WTC11 (cell line): ENCODE measurements at regions not wholly inside any gene's neighbourhood (a gene's known extent, or its start where the extent isn't known, plus 50 kb on each side); places are given as distances from the start of the nearest gene placed in this dataset.

Experiments
- ATAC-seq: fragments of 200-7000 bp; cut with Tn5 transposase; 2 replicates; pipeline ENCODE4 v1.10.0; 2021; ENCODE audit warnings: mild to moderate bottlenecking, moderate library complexity
- CTCF ChIA-PET: fragments of 300-600 bp; sonication (Branson Sonifier 250); formaldehyde crosslinking; loops from one replicate; lab custom pipeline; 2021; ENCODE audit warnings: antibody characterized with exemption; lab: Charles Lee
- POLR2A ChIA-PET: fragments of 350-600 bp; sonication (Branson Sonifier 250); formaldehyde crosslinking; loops from one replicate; lab custom pipeline; 2021; ENCODE audit warnings: antibody characterized with exemption; lab: Charles Lee
- DNase-seq: peaks from one replicate; pipeline ENCODE4 v3.0.0; 2021; ENCODE audit warnings: low spot score
- H3K27ac Mint-ChIP-seq: 2 replicates; pipeline ENCODE4 v1.8.0; 2021; ENCODE audit warnings: mixed read lengths
- H3K27me3 Mint-ChIP-seq: 2 replicates; pipeline ENCODE4 v1.8.0; 2021; ENCODE audit warnings: low read depth, mild to moderate bottlenecking, moderate library complexity, mixed read lengths
- H3K36me3 Mint-ChIP-seq: 2 replicates; pipeline ENCODE4 v1.8.0; 2021; ENCODE audit warnings: mixed read lengths
- H3K4me1 Mint-ChIP-seq: 2 replicates; pipeline ENCODE4 v1.8.0; 2022; ENCODE audit warnings: mixed read lengths
- H3K4me3 Mint-ChIP-seq: 2 replicates; pipeline ENCODE4 v1.8.0; 2021; ENCODE audit warnings: mild to moderate bottlenecking, moderate library complexity, mixed read lengths
- H3K9me3 Mint-ChIP-seq: 2 replicates; pipeline ENCODE4 v1.8.0; 2021; ENCODE audit warnings: mixed read lengths
- AFF4 ChIP-seq: sonication (generic); formaldehyde crosslinking; IDR thresholded peaks from 2 replicates; pipeline ENCODE4 v1.8.1; 2023; ENCODE audit warnings: mild to moderate bottlenecking, missing genetic modification reagents, borderline replicate concordance
- AR ChIP-seq: fragments of 250-450 bp; sonication (Bioruptor Pico); IDR thresholded peaks from 2 replicates; pipeline ENCODE4 v1.9.0; 2021; ENCODE audit warnings: mild to moderate bottlenecking
- ATF3 ChIP-seq: sonication (generic); formaldehyde crosslinking; conservative IDR thresholded peaks from 2 replicates; pipeline ENCODE4 v1.8.1; 2022; ENCODE audit warnings: mild to moderate bottlenecking, missing genetic modification reagents
- CDX4 ChIP-seq: fragments of 250-450 bp; sonication (Bioruptor Pico); IDR thresholded peaks from 2 replicates; pipeline ENCODE4 v1.9.0; 2021; ENCODE audit warnings: moderate library complexity, mild to moderate bottlenecking, inconsistent platforms, borderline replicate concordance
- CTCF ChIP-seq: fragments of 200-600 bp; IDR thresholded peaks from 2 replicates; pipeline ENCODE4 v1.8.0; 2022; ENCODE audit warnings: antibody characterized with exemption
- E2F4 ChIP-seq: sonication (generic); formaldehyde crosslinking; IDR thresholded peaks from 2 replicates; pipeline ENCODE4 v1.8.1; 2022; ENCODE audit warnings: low read depth, mild to moderate bottlenecking, moderate library complexity, missing genetic modification reagents, borderline replicate concordance
- FOXP1 ChIP-seq: sonication (generic); formaldehyde crosslinking; IDR thresholded peaks from 2 replicates; pipeline ENCODE4 v1.8.0; 2022; ENCODE audit warnings: missing genetic modification reagents, mild to moderate bottlenecking, moderate library complexity, borderline replicate concordance
- HMGA2 ChIP-seq: fragments of 250-450 bp; sonication (Bioruptor Pico); IDR thresholded peaks from 2 replicates; pipeline ENCODE4 v1.4.0; 2021; ENCODE audit warnings: mild to moderate bottlenecking, moderate library complexity
- HMGXB4 ChIP-seq: sonication (generic); formaldehyde crosslinking; IDR thresholded peaks from 2 replicates; pipeline ENCODE4 v1.8.1; 2023; ENCODE audit warnings: mild to moderate bottlenecking, moderate library complexity, missing genetic modification reagents
- KAT7 ChIP-seq: sonication (generic); formaldehyde crosslinking; IDR thresholded peaks from 2 replicates; pipeline ENCODE4 v1.8.1; 2023; ENCODE audit warnings: missing genetic modification reagents, mild to moderate bottlenecking, borderline replicate concordance
- SP1 ChIP-seq: sonication (generic); formaldehyde crosslinking; conservative IDR thresholded peaks from 2 replicates; pipeline ENCODE4 v1.8.1; 2022; ENCODE audit warnings: missing genetic modification reagents
- TCF7 ChIP-seq: sonication (generic); formaldehyde crosslinking; IDR thresholded peaks from 2 replicates; pipeline ENCODE4 v1.8.0; 2022; ENCODE audit warnings: mild to moderate bottlenecking, low read depth, missing genetic modification reagents, moderate library complexity
- TP53 ChIP-seq: sonication (generic); formaldehyde crosslinking; IDR thresholded peaks from 2 replicates; pipeline ENCODE4 v1.8.1; 2023; ENCODE audit warnings: mild to moderate bottlenecking, missing genetic modification reagents
- ZNF416 ChIP-seq: fragments of 250-450 bp; sonication (Bioruptor Pico); IDR thresholded peaks from 2 replicates; pipeline ENCODE4 v1.9.0; 2021; ENCODE audit warnings: mild to moderate bottlenecking, inconsistent platforms
- ZNF532 ChIP-seq: fragments of 250-450 bp; sonication (Bioruptor Pico); IDR thresholded peaks from 2 replicates; pipeline ENCODE4 v1.9.0; 2021; ENCODE audit warnings: mild to moderate bottlenecking, borderline replicate concordance

- Mint-ChIP-seq H3K4me3 (no peak overlapping the region), H3K9me3 (peaks cover 18% of the 10 kb centered on the region), H3K36me3 (no peaks in the 10 kb centered on the region), H3K4me1 (no peaks in the 10 kb centered on the region), H3K27ac (no peak overlapping the region), H3K27me3 (peaks cover 2% of the 10 kb centered on the region)
- ChIA-PET CTCF (interaction anchor here (1.5 kb wide), 1 partner anchor 8 kb away, joined by 3 read pairs; no protein-coding TSS in a partner anchor), POLR2A (no interaction called here)
- ATAC-seq = no peak
- DNase-seq = no peak
- TF ChIP-seq FOXP1 (no peak), AFF4 (CRISPR knock-in tag) (no peak), CTCF (no peak), HMGA2 (CRISPR knock-in tag) (no peak), TP53 (no peak)
Observed at GRCh38 chr20:40815156-40816038, 126.4 kb upstream of the MAFB start.

- peaks cover 23% of the 10 kb centered on the region for H3K9me3 Mint-ChIP-seq
- DNase-seq = no peak
- no peaks in the 10 kb centered on the region for H3K36me3 Mint-ChIP-seq
- ChIA-PET CTCF (interaction anchor here (1.5 kb wide), 1 partner anchor 8 kb away, joined by 3 read pairs; no protein-coding TSS in a partner anchor), POLR2A (no interaction called here)
- no peak overlapping the region for H3K27ac Mint-ChIP-seq
- no peaks in the 10 kb centered on the region for H3K4me1 Mint-ChIP-seq
- TF ChIP-seq E2F4 (CRISPR knock-in tag) (no peak), ZNF532 (no peak), HMGXB4 (CRISPR knock-in tag) (no peak), CDX4 (CRISPR knock-in tag) (no peak), AR (CRISPR knock-in tag) (no peak), TCF7 (no peak), ATF3 (CRISPR knock-in tag) (no peak), KAT7 (no peak), SP1 (CRISPR knock-in tag) (no peak), ZNF416 (no peak)
- H3K27me3 Mint-ChIP-seq = peaks cover 2% of the 10 kb centered on the region
- ATAC-seq = no peak
- H3K4me3 Mint-ChIP-seq = no peak overlapping the region
Observed at GRCh38 chr20:40816039-40816352, 127.0 kb upstream of the MAFB start.
